K562 (cell line): ENCODE measurements at regions not wholly inside any gene's neighbourhood (a gene's known extent, or its start where the extent isn't known, plus 50 kb on each side); places are given as distances from the start of the nearest gene placed in this dataset.

Source experiments
- BCOR ChIP-seq: fragments of 450-650 bp; IDR thresholded peaks from 2 replicates; pipeline ENCODE4 v1.6.1; 2016
- BDP1 ChIP-seq: IDR thresholded peaks from 3 replicates; pipeline ENCODE4 v1.6.1; 2011; ENCODE audit not compliant: insufficient read length, insufficient read depth
- CLOCK ChIP-seq: fragments of 250-450 bp; sonication (Bioruptor Pico); IDR thresholded peaks from 2 replicates; pipeline ENCODE4 v1.4.0; 2020; ENCODE audit warnings: mild to moderate bottlenecking, moderate library complexity, borderline replicate concordance
- CUX1 ChIP-seq: fragments of 200-800 bp; sonication (Bioruptor generic); IDR thresholded peaks from 2 replicates; pipeline ENCODE4 v1.6.1; 2016; ENCODE audit warnings: missing genetic modification characterization, missing compliant biosample characterization
- ETV6 ChIP-seq, 3 experiments: fragments of 150-350 bp in 1 of 3; sonication (generic) in 1 of 3; formaldehyde crosslinking in 1 of 3; IDR thresholded peaks; 2 replicates each; pipeline versions ENCODE4 v1.6.1 to v1.8.0; 2014 to 2022; ENCODE audit warnings: borderline replicate concordance in 2 of 3, low read depth in 2 of 3, antibody characterized with exemption in 1 of 3, low read length in 1 of 3, mild to moderate bottlenecking in 1 of 3, missing genetic modification reagents in 1 of 3
- FIP1L1 ChIP-seq: fragments of 200-400 bp; formaldehyde crosslinking; IDR thresholded peaks from 2 replicates; pipeline ENCODE4 v1.6.1; 2018; ENCODE audit warnings: mild to moderate bottlenecking, low read depth, low read length; ENCODE audit not compliant: poor library complexity, severe bottlenecking
- FUS ChIP-seq: fragments of 200-400 bp; formaldehyde crosslinking; optimal IDR thresholded peaks from 2 replicates; pipeline ENCODE3; 2017; ENCODE audit warnings: low read depth, low read length
- GABPB1 ChIP-seq: sonication (generic); formaldehyde crosslinking; IDR thresholded peaks from 2 replicates; pipeline ENCODE4 v1.8.0; 2022; ENCODE audit warnings: mild to moderate bottlenecking, missing genetic modification reagents
- HEY1 ChIP-seq: fragments of 250-450 bp; sonication (Bioruptor Pico); IDR thresholded peaks from 2 replicates; pipeline ENCODE4 v1.5.0; 2020; ENCODE audit warnings: mild to moderate bottlenecking, moderate library complexity, borderline replicate concordance
- JUND ChIP-seq, 2 experiments: IDR thresholded peaks; 2 replicates in 1 of 2; 3 replicates in 1 of 2; pipeline ENCODE4 v1.6.1; 2011; ENCODE audit warnings: borderline replicate concordance in 2 of 2, low read depth in 2 of 2, low read length in 2 of 2, improper control_type of control experiment in 1 of 2, missing biosample characterization in 1 of 2, missing genetic modification characterization in 1 of 2, missing genetic modification reagents in 1 of 2
- KAT2B ChIP-seq: IDR thresholded peaks from one replicate; pipeline ENCODE4 v1.6.1; 2012; ENCODE audit warnings: low read depth, mild to moderate bottlenecking, control low read depth, inconsistent platforms, low read length, moderate library complexity
- MBD2 ChIP-seq: sonication (generic); IDR thresholded peaks from 2 replicates; pipeline ENCODE4 v1.6.1; 2016; ENCODE audit warnings: low read depth, borderline replicate concordance
- NCOA1 ChIP-seq: fragments of 450-650 bp; IDR thresholded peaks from 2 replicates; pipeline ENCODE4 v1.6.1; 2016; ENCODE audit warnings: low read depth
- NFE2L1 ChIP-seq: fragments of 450-650 bp; IDR thresholded peaks from 2 replicates; pipeline ENCODE4 v1.6.1; 2016; ENCODE audit warnings: missing genetic modification characterization, low read depth, mild to moderate bottlenecking, missing compliant biosample characterization, moderate library complexity, borderline replicate concordance
- RAD51 ChIP-seq: fragments of 450-650 bp; IDR thresholded peaks from 2 replicates; pipeline ENCODE4 v1.7.1; 2016; ENCODE audit warnings: low read depth, mild to moderate bottlenecking, borderline replicate concordance
- RBM25 ChIP-seq: fragments of 200-400 bp; formaldehyde crosslinking; IDR thresholded peaks from 2 replicates; pipeline ENCODE4 v1.6.1; 2018; ENCODE audit warnings: low read length, low read depth, moderate library complexity; ENCODE audit not compliant: severe bottlenecking
- ZNF277 ChIP-seq: fragments of 250-450 bp; sonication (Bioruptor Pico); IDR thresholded peaks from 2 replicates; pipeline ENCODE4 v1.8.0; 2022; ENCODE audit warnings: inconsistent platforms, mild to moderate bottlenecking, moderate library complexity, borderline replicate concordance
- ZNF589 ChIP-seq: fragments of 200-800 bp; sonication (Bioruptor generic); IDR thresholded peaks from 2 replicates; pipeline ENCODE4 v1.6.1; 2016; ENCODE audit warnings: low read depth, missing genetic modification characterization, missing compliant biosample characterization

GRCh38 chr2:126994340-126994777, 95.7 kb downstream of the TEX51 start (continued):
- no peak for TF ChIP-seq CUX1 (CRISPR knock-in tag)
- peak; percentile 34; the same call in 1 of the 2 replicates for TF ChIP-seq RAD51
- peak; percentile 39; the same call in 1 of the 2 replicates for TF ChIP-seq NCOA1
- TF ChIP-seq RBM25 = peak; percentile 30
- no peak for TF ChIP-seq MBD2
- no peak for TF ChIP-seq CLOCK (CRISPR knock-in tag)
- TF ChIP-seq HEY1 (CRISPR knock-in tag) = no peak
- TF ChIP-seq BCOR = peak; percentile 59; the same call in 1 of the 2 replicates
- 0 out of 4 replicates have a peak, but pooled peaks of 1 of the 2 experiments have one; percentile 26 for TF ChIP-seq ETV6 (IDR thresholded peaks at IDR 0.05; ENCODE audit: borderline replicate concordance in 1 of 2, low read depth in 2 of 2, low read length in 1 of 2)
- no peak for TF ChIP-seq ETV6 (CRISPR knock-in tag; IDR thresholded peaks at IDR 0.05; ENCODE audit: borderline replicate concordance)
- no peak for TF ChIP-seq BDP1
- TF ChIP-seq KAT2B = no peak
- TF ChIP-seq FUS = no peak
- TF ChIP-seq GABPB1 (CRISPR knock-in tag) = no peak
- peak; percentile 66; the same call in 1 of the 2 replicates for TF ChIP-seq JUND (IDR thresholded peaks at IDR 0.05; ENCODE audit: borderline replicate concordance, low read depth, low read length)
- TF ChIP-seq JUND (tag; IDR thresholded peaks at IDR 0.05; ENCODE audit: borderline replicate concordance, low read depth, low read length) = peak; percentile 65; the same call in 1 of the 3 replicates
- TF ChIP-seq FIP1L1 = no peak
- TF ChIP-seq ZNF277 = no peak
- TF ChIP-seq NFE2L1 (tag) = no peak
- peak; percentile 75; the same call in 1 of the 2 replicates for TF ChIP-seq ZNF589
